SK-N-MC (cell line): ENCODE measurements at regions not wholly inside any gene's neighbourhood (a gene's known extent, or its start where the extent isn't known, plus 50 kb on each side); places are given as distances from the start of the nearest gene placed in this dataset.

Experiments used
- EZH2 ChIP-seq: fragments of 200-600 bp; sonication (generic); IDR thresholded peaks from one replicate; pipeline ENCODE4 v1.6.1; 2017; ENCODE audit warnings: antibody characterized with exemption
- FOXP2 ChIP-seq: optimal IDR thresholded peaks from 2 replicates; pipeline ENCODE3; 2011; ENCODE audit warnings: mild to moderate bottlenecking, moderate library complexity; ENCODE audit not compliant: insufficient read depth; ENCODE audit errors: extremely low read length, control extremely low read depth
- POLR2AphosphoS5 ChIP-seq: IDR thresholded peaks from 2 replicates; pipeline ENCODE4 v1.6.1; 2012; ENCODE audit warnings: mild to moderate bottlenecking, low read depth, low read length, borderline replicate concordance

- TF ChIP-seq EZH2 (no peak), POLR2AphosphoS5 (no peak), FOXP2 (no peak)
These were observed 416.4 kb upstream of the IRX1 start for GRCh38 chr5:3179220-3179619.
